ENCODE measurements at regions not wholly inside any gene's neighbourhood (a gene's known extent, or its start where the extent isn't known, plus 50 kb on each side); places are given as distances from the start of the nearest gene placed in this dataset.
"Not testable (repeated sequence)": the region's sequence is repeated elsewhere in the genome, so short reads cannot be mapped to it uniquely, and the experiment has no call there.

DNA sequence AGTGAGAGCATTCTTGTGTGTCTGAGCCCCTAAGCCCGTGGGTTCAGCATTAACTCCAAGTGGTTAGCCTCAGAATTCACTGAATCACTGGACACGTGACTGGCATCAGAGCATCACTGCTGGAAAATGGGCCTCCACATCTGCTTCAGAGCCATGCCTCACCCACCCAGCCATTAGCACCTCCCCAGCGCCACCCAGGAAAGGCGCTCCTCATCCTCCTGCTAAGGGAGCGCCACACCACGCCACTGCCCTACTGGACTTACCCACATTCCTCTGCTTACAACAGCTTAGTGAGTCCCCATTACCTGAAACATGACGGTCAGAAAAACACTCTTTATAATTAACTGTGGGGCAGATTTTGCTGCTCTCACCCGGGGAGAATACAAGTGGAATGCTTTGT is 442.6 kb upstream of the MYT1L start:
- no peak for DNase-seq (ENCODE audit: low read depth in 4 of 4, low spot score in 1 of 4)

DNA sequence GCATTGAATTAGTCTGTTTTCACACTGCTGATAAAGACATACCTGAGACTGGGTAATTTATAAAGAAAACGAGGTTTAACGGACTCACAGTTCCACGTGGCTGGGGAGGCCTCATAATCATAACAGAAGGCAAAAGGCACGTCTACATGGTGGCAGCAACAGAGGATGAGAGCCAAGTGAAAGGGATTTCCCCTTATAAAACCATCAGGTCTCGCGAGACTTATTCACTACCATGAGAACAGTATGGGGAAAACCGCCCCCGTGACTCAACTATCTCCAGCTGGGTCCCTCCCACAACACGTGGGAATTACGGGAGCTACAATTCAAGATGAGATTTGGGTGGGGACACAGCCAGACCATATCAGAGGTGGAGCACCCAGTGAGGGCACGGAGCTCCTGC is 442.0 kb upstream of the MYT1L start:
- not testable (repeated sequence) for DNase-seq (ENCODE audit: low read depth in 4 of 4, low spot score in 1 of 4)

DNA sequence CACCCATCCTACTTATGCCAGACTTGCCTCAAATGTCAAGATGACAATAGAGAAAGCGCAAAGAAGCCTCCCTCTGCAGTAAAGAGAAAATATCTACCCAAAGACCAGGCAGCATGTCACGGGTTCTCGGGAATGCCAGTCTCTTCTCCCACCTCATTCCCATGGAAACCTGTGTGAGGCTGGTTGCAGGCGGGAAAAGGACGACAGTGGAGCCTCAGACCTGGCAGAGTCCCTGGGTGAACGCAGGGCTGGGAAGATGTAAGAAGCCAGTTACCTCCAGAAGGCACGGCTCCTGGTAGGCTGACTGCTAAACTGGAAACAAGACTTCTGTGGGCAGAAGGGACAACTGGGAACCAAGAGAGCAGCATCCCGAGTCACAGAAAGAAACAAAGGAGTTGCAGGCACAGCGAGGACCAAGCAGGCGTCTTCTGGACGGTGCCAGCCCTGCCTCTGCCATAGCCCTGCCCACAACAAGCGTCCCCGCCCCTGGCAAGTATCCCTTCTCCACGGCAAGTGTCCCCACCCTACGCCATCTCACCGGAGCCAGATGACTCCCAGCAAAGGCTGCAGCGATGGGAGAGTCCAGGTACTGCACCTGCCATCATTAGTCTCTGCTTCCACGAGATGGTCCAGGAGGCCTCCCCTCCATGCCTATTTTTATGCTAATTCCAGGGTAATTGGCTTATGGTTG is 440.8 kb upstream of the MYT1L start:
- DNase-seq (ENCODE audit: low read depth in 4 of 4, low spot score in 1 of 4) = no peak

DNA sequence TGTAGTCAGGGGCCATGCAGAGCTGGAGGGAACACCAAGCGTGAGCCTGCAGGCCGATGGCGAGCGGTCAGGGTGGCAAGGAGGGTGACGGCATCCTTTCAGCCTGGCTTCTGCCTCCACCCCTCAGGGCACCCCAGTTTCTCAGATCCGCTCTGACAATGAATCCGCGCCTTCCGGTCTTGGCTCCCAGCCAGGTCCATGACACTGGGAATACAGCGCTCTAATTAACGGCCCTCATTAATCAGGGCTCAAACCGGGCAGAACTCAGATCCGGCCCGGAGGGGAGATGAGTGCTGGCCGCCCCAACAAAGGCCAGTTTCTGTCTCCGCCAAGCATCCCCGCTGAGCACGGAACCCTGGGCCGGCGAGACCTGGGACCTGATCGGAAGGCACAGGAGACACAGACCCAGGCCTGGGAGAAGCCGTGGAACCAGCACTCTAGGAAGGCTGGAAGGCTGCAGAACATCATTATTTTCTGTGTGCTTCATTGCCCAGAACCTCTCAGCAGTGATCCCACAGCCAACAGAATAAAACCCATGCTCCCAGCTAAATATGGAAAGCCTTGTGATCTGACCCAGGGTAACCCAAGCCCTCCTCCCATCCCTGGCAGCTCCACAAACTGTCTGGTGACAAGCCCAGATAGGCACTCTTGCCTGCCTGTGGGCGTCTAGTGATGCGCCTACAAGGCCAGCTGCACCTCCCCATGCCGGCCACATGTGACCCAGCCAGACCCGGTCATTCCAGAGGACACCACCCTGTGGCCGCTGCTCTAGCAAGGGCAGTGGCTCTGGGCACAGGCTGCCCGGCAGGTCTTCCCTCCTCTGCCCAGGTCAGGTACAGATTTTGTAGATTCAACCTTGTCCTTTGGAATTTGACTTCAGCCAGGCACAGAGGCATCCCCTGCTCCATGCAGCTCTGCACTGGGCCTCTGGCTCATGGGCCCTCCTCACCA is 438.7 kb upstream of the MYT1L start:
- DNase-seq (ENCODE audit: low read depth in 4 of 4, low spot score in 1 of 4) = no peak

DNA sequence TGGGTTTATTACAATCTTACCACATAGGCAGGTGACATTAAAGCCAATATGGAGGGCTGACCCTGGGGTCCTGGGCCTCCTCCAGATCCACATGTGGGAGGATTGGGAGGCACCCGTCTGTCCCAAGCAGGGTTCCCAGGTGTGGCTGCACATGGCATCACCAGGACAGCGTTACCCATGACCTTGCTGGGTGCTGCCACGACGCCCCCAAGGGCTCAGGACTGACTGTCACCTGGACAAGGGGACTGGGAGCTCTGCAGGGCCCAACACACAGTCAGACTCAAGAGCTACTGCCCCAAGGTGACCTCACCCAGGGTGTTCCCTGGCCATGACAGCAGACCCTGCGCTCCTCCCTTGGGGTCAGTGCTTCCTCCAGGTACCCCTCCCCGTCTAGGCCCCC is 437.4 kb upstream of the MYT1L start:
- no peak for DNase-seq (ENCODE audit: low read depth in 4 of 4, low spot score in 1 of 4)

DNA sequence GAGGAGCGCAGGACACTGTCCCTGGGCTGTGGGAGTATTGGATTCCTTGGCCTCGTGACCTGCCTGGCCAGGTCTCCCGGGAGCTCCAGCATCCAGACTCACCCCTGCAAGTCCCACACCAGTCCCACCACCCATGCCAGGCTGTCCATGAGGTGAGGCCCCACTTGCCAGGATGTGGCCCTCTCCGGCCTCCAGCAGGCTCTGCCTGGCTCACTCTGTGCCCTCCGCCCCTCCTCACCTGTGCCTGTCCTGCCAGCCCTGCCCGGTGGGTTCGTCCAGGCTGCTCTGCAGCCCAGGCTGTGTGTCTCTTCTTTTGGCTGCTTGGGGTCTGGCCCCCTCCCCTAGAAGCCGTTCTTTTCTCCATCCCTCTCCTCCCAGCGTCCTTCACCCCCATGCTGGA is 436.8 kb upstream of the MYT1L start:
- no peak for DNase-seq (ENCODE audit: low read depth in 4 of 4, low spot score in 1 of 4)

DNA sequence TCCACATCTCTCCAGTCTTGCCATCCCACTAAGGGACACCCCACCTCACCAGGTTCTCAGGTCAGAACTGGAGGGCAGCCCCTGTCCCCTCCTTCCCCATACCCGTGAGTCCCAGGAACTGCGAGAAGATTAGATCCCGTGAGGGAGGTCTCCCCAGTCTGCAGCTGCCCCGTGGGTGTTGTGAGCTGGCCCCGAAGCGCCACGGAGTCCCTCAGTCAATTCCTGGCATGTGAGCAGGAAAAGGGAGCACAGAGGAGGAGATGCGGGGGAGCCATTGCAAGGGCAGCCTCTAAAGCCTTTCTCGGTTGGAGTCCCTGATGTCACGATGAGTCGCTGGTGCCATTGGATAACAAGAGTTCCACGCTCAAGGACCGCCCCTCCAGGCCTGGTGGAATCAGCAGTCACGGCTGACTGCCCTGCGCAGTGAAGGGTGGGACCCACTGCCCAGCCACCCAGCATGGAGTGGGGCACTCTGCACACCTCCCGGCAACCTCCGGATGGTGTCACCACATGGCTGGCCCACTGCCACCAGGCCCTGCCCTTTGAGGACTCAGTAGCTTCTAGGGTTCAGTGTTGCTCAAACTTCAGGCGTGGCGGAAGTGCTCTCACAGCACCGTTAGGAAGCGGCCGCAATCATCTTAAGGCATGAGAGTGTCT is 434.9 kb upstream of the MYT1L start:
- DNase-seq (ENCODE audit: low read depth in 4 of 4, low spot score in 1 of 4) = no peak

DNA sequence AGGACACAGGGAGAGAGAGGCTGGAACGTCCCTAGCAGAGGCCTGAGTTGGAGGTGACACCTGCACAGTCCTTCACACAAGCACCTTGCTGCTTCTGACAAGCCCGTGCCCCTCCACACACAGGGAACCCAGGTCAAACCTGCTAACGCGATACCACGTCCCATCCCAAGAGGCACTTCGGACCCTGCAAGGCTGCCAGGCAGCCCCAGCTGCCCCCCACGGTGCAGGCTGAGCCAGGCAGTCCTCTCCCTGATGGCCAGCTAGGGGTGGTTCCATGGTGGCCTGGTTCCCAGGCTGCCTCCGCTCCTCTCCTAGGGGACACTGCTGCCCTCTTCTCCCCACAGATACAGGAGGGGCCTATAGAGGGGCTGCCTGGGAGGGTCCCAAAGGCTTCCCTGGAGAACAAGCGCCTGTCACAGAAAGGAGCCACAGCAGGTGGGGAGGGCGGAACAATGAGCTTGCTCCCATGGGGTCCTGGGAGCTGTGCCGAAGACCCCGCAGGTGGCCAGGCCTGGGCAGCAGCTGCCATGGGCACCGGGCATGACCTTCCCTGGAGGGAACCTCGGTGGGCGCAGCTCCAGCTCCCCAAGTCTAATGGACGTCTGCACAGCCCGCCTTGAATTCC is 434.2 kb upstream of the MYT1L start:
- no peak for DNase-seq (ENCODE audit: low read depth in 4 of 4, low spot score in 1 of 4)

DNA sequence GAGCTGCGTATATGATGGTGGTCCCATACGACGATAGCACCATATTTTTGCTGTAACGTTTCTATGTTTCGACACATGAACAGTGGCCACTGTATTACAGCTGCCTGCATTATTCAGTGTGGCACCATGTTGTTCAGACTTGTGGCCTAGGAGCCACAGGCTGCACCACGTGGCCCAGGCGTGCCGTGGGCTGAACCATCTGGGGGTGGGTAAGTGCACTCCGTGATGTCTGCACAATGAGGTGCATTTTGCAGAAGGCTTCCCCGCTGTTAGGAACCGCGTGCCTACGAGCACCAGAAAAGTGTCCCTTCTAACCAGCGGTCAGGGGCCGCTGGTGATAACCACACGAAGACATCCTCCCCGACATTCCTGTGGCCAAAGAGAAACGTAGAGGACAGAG is 433.7 kb upstream of the MYT1L start:
- DNase-seq (ENCODE audit: low read depth in 4 of 4, low spot score in 1 of 4) = no peak

DNA sequence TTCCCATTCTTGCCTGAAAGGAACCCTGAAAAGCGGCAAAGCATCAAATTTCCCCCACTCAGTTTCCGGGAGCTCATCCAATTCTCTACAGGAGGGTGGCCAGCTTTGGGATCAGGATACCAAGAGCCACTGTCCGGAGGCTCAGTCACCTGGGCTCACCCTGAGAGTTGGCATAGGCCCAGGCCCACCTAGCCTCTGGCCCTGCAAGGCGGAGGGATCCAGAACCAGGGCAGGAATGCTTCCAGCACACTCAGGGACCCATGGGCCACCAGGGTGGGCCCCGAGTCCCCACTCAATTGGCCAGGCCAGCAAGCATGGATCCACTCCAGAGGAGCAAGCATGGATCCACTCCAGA is 432.9 kb upstream of the MYT1L start:
- no peak for DNase-seq (ENCODE audit: low read depth in 4 of 4, low spot score in 1 of 4)

DNA sequence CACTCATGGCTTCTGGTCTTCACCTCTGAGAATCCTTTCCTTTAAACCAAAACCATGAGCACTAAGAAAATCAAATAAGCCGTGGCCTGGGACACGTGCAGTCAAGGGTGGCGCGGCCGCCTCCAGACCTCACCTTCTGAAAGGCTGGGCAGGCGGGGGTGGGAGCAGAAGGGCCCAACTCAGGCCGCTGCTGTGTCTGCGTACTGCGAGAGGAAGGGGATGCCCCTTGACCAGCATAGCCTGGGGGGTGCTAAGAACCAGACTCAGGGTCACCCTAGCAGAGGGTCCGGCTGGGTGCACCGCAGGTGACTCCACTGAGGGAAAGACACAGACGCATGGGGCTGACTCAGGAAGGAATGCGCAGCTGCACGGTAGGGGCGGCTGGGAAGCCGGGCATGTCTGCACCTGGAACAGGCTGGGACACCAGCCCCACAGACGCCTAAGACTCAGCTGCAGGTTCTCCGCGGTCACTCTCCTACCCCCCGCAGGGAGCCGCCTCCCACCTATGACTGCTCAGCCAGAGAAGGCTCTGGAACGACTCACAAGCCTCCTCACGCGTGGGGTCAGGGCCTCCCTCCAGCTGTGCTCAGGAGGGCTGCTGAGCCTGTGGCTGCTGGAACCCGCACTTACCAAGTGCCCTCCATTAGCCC is 432.4 kb upstream of the MYT1L start:
- DNase-seq (ENCODE audit: low read depth in 4 of 4, low spot score in 1 of 4) = no peak

DNA sequence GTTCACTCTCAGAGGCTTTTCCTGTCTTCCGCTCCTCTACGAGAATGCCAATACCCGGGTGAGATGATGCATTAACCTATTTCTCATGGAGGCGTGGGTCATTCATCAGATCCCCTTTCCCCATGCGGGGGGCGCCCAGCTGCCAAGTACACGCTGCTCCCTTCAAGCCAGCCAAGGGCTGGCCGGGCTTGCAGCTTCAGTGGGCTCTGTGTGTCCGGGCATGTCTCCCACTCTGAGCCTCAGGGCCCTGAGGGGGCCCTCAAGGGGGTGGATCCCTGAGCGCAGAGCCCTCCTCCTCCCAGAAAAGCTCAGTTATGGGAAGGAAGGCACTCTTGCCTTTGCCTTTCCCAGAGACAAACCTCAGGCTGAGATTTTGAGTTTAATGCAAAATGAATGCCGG is 431.8 kb upstream of the MYT1L start:
- DNase-seq (ENCODE audit: low read depth in 4 of 4, low spot score in 1 of 4) = no peak

DNA sequence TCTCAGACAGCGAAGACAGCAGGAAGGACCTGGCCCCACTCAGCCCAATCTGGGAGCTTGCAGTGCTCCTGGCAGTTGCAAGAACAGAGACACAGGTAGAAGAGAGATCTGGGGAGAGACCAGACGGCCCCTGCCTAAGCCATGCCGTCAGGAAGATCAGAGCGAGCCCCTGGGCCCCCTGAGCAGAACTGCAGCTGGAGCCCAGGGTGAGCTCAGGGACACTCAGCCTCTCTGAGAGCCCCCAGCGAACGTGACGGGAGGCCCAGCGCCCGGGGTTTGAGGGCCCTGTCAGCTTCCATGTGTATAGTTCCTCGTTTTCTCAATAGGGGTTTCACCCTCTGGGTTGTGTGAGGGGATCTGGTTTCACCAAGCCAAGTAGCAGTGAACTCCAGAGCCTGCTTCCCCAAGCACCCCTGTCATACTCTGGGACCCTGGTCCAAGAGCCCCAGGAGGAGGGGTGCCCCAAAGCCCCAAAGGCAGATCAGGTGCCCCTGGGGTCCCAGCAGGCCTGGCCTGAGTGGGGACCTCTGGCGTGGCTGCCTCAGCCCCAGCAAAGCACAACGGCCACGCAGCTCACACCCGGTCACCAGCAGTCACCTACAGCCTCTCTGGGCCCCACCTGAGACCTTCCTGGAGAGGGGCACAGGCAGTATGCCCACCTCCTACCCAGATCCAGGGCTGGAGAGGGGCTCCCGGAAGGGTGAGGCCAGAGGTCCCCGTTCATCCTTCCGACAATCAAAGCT is 431.3 kb upstream of the MYT1L start:
- DNase-seq (ENCODE audit: low read depth in 4 of 4, low spot score in 1 of 4) = no peak

DNA sequence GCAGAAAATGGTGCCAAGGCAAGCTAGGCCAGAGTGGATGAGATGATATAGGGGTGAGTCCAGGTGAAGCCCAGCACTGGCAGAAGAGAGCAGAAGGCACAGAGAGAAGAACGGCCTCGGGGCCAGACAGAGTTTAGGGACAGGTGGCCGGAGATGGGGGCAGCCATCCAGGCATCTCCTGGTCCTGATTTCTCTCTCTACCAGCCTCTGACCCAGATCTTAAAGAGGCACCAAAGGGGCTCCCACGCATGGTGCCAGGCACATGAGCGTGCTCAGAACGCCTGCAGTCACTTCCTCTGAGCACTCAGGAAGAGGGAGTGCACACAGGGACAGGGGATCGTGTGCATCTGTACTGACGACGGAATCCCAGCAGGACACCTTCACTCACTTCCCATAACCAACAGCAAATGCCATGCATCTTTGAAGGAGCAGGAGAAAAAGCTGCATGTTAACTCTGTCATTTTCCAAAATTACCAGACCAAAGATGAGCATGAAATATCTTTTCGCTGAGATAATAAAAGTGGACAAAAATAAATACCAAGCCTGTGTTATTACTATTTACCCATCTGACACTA is 427.8 kb upstream of the MYT1L start:
- no peak for DNase-seq (ENCODE audit: low read depth in 4 of 4, low spot score in 1 of 4)

DNA sequence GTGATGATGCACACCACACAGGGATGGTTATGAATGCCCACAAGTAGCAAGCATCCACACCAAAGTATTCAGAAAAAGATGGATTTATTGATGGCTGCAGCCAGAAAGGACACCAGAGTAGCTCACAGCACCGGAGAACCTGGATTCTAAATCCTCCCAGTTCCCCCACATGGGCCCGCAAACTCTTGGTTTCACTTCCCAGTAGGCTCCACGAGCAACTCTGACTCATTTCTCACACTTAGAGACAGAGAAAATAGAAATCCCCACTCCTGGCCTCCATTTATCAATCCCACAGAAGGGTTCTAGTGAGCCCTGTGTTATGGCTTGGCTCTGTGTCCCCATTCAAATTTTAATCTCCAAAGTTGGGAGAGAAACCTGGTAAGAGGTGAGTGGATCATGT is 426.7 kb upstream of the MYT1L start:
- no peak for DNase-seq (ENCODE audit: low read depth in 4 of 4, low spot score in 1 of 4)

DNA sequence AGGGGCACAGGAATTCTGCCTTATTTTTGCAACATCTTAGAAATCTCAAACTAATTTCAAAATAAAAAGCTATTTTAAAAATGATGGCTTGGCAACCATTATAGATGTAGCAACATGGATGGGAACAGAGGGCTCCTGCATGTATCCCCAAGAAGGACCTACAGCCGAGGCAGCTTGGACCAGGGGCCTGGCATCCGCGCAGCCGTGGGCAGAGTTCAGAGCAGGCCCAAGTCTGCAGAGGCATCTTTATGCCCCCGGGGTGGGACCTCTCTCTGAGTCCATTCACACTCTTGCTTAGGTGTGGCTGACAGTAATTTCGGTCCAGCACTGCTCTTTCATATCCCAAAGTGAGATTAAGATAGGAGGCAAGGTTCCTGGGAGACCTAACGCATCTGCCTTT is 425.8 kb upstream of the MYT1L start:
- no peak for DNase-seq (ENCODE audit: low read depth in 4 of 4, low spot score in 1 of 4)

DNA sequence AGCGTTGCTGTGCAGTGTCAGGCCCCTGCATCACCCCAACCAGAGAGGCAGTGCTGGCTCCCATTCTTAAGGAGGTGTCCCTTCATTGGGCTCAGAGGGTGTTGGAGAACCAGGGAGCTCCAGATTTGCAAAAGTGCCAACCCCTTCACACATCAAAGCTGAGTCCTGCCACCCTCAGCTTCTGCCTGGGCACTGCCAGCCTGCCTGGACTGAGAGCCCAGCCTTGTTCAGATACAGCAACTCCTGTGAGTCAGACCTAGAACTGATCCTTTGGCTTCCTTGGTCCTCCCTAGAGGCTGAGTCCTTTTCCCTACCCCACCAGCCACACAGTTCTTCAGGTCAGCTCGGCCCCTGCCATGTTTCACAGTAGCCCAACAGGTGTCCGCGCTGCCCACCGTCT is 424.9 kb upstream of the MYT1L start:
- no peak for DNase-seq (ENCODE audit: low read depth in 4 of 4, low spot score in 1 of 4)

DNA sequence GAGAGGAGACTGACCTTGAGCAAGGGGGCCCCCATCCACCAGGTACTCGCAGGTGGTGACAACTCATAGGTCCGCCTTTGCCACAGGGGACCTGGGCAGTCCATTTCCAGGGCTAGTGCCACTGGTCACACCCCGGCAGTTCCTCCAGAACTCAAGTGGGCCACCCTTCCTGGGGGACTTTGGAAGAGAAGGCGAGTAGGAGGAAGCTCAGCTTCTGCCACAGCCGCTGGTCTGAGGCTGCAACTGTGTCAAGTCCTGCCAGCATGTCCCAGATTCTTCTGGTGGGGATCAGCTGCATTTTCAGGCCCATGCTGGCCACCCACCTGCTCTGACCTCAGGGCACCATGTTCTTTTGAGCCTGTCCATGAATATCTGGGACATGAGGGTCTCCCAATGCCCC is 423.9 kb upstream of the MYT1L start:
- DNase-seq (ENCODE audit: low read depth in 4 of 4, low spot score in 1 of 4) = no peak

DNA sequence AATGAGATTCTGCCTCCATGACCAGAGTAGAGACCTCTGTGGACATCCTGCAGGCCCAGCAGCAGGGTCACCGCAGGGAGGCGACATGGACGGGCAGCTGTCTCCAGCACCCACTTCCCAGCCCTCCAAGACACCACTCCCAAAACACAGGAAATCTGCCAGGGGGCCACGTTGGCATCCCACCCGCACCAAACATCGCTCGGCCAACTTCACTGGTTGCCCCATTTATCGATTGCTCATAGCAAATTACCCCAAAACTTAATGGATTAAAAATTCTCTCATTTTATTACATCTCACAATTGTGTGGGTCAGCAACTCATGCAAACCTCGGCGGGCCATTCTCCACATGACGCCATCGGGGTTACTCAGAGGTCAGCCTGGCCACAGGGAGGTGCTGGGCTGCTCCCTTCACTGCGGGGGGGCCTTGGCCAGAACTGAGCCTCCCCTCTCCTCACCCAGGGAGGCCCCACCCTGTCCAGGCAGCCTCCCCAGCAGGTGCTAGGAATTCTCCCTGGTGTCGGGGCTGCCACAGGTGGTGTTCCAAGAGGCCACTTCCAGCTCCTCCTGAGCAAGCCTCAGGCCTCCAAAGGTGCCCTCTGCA is 420.7 kb upstream of the MYT1L start:
- DNase-seq (ENCODE audit: low read depth in 4 of 4, low spot score in 1 of 4) = no peak
